HCT116 (cell line): ENCODE measurements at regions not wholly inside any gene's neighbourhood (a gene's known extent, or its start where the extent isn't known, plus 50 kb on each side); places are given as distances from the start of the nearest gene placed in this dataset.
A peak's percentile ranks its signal among the peaks of the same experiment; 100 is the strongest.

Experiments
- ATAC-seq: fragments of 200-7000 bp; cut with Tn5 transposase; 2 replicates; pipeline ENCODE4 v1.9.1; 2020; ENCODE audit warnings: mild to moderate bottlenecking, moderate library complexity
- BruUV-seq: library from RNA; stranded (reverse); fragments of 400-500 nt; replicated peaks from 2 replicates; lab custom pipeline; 2021; lab: Mats Ljungman, UMichigan
- CTCF ChIA-PET: fragments of 300-600 bp; sonication (Branson Sonifier 250); formaldehyde crosslinking; loops from one replicate; lab custom pipeline; 2021; ENCODE audit warnings: antibody characterized with exemption; lab: Charles Lee
- POLR2A ChIA-PET: fragments of 300-600, 350-600 bp; sonication (Branson Sonifier 250); formaldehyde crosslinking; loops from one replicate; lab custom pipeline; 2021; ENCODE audit warnings: antibody characterized with exemption; lab: Charles Lee
- RAD21 ChIA-PET, 2 experiments: fragments of 300-600 bp; sonication (Branson Sonifier 250); formaldehyde crosslinking; loops; one replicate each; lab custom pipeline; 2023; ENCODE audit warnings: low total read pairs in 2 of 2; ENCODE audit not compliant: uncharacterized antibody in 2 of 2, unreplicated experiment in 2 of 2, low non-redundant PET in 1 of 2; lab: Charles Lee
- DNase-seq: peaks from one replicate; pipeline ENCODE4 v3.0.0-alpha.2; 2010; ENCODE audit warnings: low read depth, low spot score
- H2AFZ ChIP-seq: fragments of 200-600 bp; shearing (Covaris generic), sonication (generic); 2 replicates; pipeline ENCODE4 v1.6.1; 2017; ENCODE audit warnings: low read depth, mixed run types, mixed read lengths, antibody characterized with exemption, low read length; ENCODE audit not compliant: poor library complexity, severe bottlenecking
- H3K27ac ChIP-seq: 2 replicates; pipeline ENCODE4 v1.5.1; 2012; ENCODE audit warnings: low read depth, low read length
- H3K27me3 ChIP-seq: fragments of 200-600 bp; sonication (generic); 2 replicates; pipeline ENCODE4 v1.6.1; 2016; ENCODE audit warnings: mixed run types, low read length, mixed read lengths; ENCODE audit not compliant: insufficient read depth
- H3K36me3 ChIP-seq, 2 experiments: fragments of 200-500 bp in 1 of 2; fragments of 200-600 bp in 1 of 2; sonication (Bioruptor generic) in 1 of 2; sonication (generic) in 1 of 2; 2 replicates each; pipeline versions ENCODE4 v1.5.1 to v1.6.1; 2014 to 2016; ENCODE audit warnings: low read length in 2 of 2, inconsistent platforms in 1 of 2, mixed read lengths in 1 of 2, mixed run types in 1 of 2; ENCODE audit not compliant: insufficient read depth in 2 of 2, control insufficient read depth in 1 of 2
- H3K4me1 ChIP-seq, 2 experiments: fragments of 200-600 bp in 1 of 2; sonication (generic) in 1 of 2; 2 replicates each; pipeline versions ENCODE4 v1.5.1 to v1.6.1; 2012 to 2017; ENCODE audit warnings: low read length in 2 of 2, inconsistent platforms in 1 of 2, mild to moderate bottlenecking in 1 of 2, mixed read lengths in 1 of 2, mixed run types in 1 of 2, moderate library complexity in 1 of 2; ENCODE audit not compliant: insufficient read depth in 2 of 2, control insufficient read depth in 1 of 2
- H3K4me2 ChIP-seq: fragments of 200-600 bp; sonication (generic); 2 replicates; pipeline ENCODE4 v1.6.1; 2017; ENCODE audit warnings: mixed run types, low read length, mixed read lengths
- H3K4me3 ChIP-seq, 2 experiments: fragments of 200-600 bp in 1 of 2; sonication (generic) in 1 of 2; replicated peaks in 1 of 2; 2 replicates each; pipeline ENCODE4 v1.5.1; 2011 to 2016; ENCODE audit warnings: low read length in 2 of 2, control low read depth in 1 of 2, low read depth in 1 of 2, mild to moderate bottlenecking in 1 of 2, mixed read lengths in 1 of 2, mixed run types in 1 of 2
- H3K79me2 ChIP-seq: fragments of 200-600 bp; sonication (generic); 2 replicates; pipeline ENCODE4 v1.6.1; 2017; ENCODE audit warnings: mild to moderate bottlenecking, mixed run types, low read length, moderate library complexity, mixed read lengths; ENCODE audit not compliant: insufficient read depth
- H3K9ac ChIP-seq: fragments of 200-600 bp; sonication (generic); 2 replicates; pipeline ENCODE4 v1.6.1; 2016; ENCODE audit warnings: low read length, mixed read lengths
- H3K9me2 ChIP-seq: fragments of 200-600 bp; sonication (generic), shearing (Covaris generic); 2 replicates; pipeline ENCODE4 v1.6.1; 2017; ENCODE audit warnings: mixed run types, mild to moderate bottlenecking, moderate library complexity; ENCODE audit not compliant: insufficient read depth
- H3K9me3 ChIP-seq, 2 experiments: fragments of 200-500 bp in 1 of 2; fragments of 200-600 bp in 1 of 2; sonication (Bioruptor generic) in 1 of 2; sonication (generic) in 1 of 2; 2 replicates each; pipeline ENCODE4 v1.6.1; 2014 to 2017; ENCODE audit warnings: low read length in 2 of 2, mixed read lengths in 2 of 2, inconsistent platforms in 1 of 2, low read depth in 1 of 2, mild to moderate bottlenecking in 1 of 2, mixed run types in 1 of 2, moderate library complexity in 1 of 2; ENCODE audit not compliant: control insufficient read depth in 1 of 2, insufficient read depth in 1 of 2
- H4K20me1 ChIP-seq: fragments of 200-600 bp; sonication (generic), shearing (Covaris generic); 2 replicates; pipeline ENCODE4 v1.6.1; 2017; ENCODE audit warnings: mixed run types, mild to moderate bottlenecking, moderate library complexity; ENCODE audit not compliant: insufficient read depth
- POLR2A ChIP-seq: IDR thresholded peaks from 2 replicates; pipeline ENCODE4 v1.7.0; 2011; ENCODE audit warnings: borderline replicate concordance; ENCODE audit not compliant: insufficient read depth, insufficient read length; ENCODE audit errors: extremely low read depth
- RAD21 ChIP-seq: IDR thresholded peaks from 2 replicates; pipeline ENCODE4 v1.6.1; 2012; ENCODE audit warnings: low read depth, mild to moderate bottlenecking
- TCF7L2 ChIP-seq: IDR thresholded peaks from 2 replicates; pipeline ENCODE4 v1.7.0; 2011; ENCODE audit warnings: borderline replicate concordance, inconsistent platforms; ENCODE audit not compliant: insufficient read depth, insufficient read length; ENCODE audit errors: extremely low read depth
- YY1 ChIP-seq: IDR thresholded peaks from 2 replicates; pipeline ENCODE4 v1.6.1; 2011; ENCODE audit warnings: low read length, low read depth, moderate library complexity, mild to moderate bottlenecking; ENCODE audit not compliant: insufficient replicate concordance; ENCODE audit errors: extremely low read depth
- ZNF274 ChIP-seq: fragments of 200-500 bp; sonication (Bioruptor generic); IDR thresholded peaks from 2 replicates; pipeline ENCODE4 v1.6.1; 2014; ENCODE audit warnings: mild to moderate bottlenecking, low read depth, low read length, inconsistent platforms
- intact Hi-C: fragments of 100-400 bp; cut with micrococcal nuclease; formaldehyde crosslinking; loops from 2 replicates; pipeline ENCODE4 v1.10.0; 2022
- TF ChIP-seq, protein P1 (sequence below): IDR thresholded peaks from 2 replicates; pipeline ENCODE4 v1.6.1; 2012
- TF ChIP-seq, protein P2 (sequence below), 3 experiments: fragments of 200-600 bp in 1 of 3; sonication (generic) in 1 of 3; IDR thresholded peaks in 2 of 3; conservative IDR thresholded peaks in 1 of 3; 2 replicates each; pipeline ENCODE4 v1.5.1; 2012 to 2017; ENCODE audit warnings: low read depth in 2 of 3, low read length in 2 of 3, antibody characterized with exemption in 1 of 3, borderline replicate concordance in 1 of 3, control low read depth in 1 of 3, mild to moderate bottlenecking in 1 of 3, mixed read lengths in 1 of 3, mixed run types in 1 of 3, moderate library complexity in 1 of 3; ENCODE audit not compliant: insufficient read depth in 1 of 3

DNA sequence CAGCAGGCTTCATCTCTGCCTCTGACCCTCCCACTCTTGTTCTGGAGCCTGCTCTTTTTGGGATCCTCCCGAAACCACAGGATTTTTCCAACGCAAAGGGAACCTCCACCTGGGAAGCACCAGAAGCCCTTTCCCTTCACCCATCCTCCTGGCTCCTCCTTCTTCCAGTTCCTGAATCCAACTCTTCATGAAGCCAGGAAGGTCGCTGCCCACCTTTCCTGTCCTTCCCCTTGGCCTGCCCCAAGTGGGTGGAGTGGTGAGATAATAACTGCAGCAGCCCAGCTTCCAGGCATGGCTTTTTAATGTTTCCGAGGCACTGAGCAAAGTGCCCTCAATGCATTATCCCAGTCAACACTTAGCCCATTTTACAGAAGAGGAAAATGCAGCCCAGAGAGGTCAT is 70.8 kb upstream of the EEPD1 start:
- DNase-seq (no peak), ATAC-seq (no peak)
- Histone ChIP-seq H3K9me2 (no peaks in the 10 kb centered on the region), H3K36me3 (no peaks in the 10 kb centered on the region), H2AFZ (no peak overlapping the region), H3K79me2 (no peaks in the 10 kb centered on the region), H3K4me1 (peaks cover 0 to 10% of the 10 kb centered on the region in 2 experiments; a peak in 2 of 4 replicates), H3K4me3 (no peak overlapping the region), H3K27me3 (no peaks in the 10 kb centered on the region), H3K27ac (no peak overlapping the region), H3K9ac (no peak overlapping the region), H4K20me1 (no peaks in the 10 kb centered on the region), H3K4me2 (no peak overlapping the region), H3K9me3 (no peaks in the 10 kb centered on the region)
- BruUV-seq, result no TSS peak
- intact Hi-C loops, result loop anchor here (5.0 kb wide), 1 partner anchor 95 kb away; no protein-coding TSS in a partner anchor
- no peak for TF ChIP-seq YY1
- TF ChIP-seq, protein P1, sequence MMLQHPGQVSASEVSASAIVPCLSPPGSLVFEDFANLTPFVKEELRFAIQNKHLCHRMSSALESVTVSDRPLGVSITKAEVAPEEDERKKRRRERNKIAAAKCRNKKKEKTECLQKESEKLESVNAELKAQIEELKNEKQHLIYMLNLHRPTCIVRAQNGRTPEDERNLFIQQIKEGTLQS, result no peak
- TF ChIP-seq TCF7L2, result no peak
- no peak for TF ChIP-seq RAD21
- no peak for TF ChIP-seq ZNF274
- RAD21 ChIA-PET, result no interaction called here
- POLR2A ChIA-PET, result no interaction called here
- CTCF ChIA-PET, result no interaction called here

- BruUV-seq, result no TSS peak
- TF ChIP-seq, protein P2, sequence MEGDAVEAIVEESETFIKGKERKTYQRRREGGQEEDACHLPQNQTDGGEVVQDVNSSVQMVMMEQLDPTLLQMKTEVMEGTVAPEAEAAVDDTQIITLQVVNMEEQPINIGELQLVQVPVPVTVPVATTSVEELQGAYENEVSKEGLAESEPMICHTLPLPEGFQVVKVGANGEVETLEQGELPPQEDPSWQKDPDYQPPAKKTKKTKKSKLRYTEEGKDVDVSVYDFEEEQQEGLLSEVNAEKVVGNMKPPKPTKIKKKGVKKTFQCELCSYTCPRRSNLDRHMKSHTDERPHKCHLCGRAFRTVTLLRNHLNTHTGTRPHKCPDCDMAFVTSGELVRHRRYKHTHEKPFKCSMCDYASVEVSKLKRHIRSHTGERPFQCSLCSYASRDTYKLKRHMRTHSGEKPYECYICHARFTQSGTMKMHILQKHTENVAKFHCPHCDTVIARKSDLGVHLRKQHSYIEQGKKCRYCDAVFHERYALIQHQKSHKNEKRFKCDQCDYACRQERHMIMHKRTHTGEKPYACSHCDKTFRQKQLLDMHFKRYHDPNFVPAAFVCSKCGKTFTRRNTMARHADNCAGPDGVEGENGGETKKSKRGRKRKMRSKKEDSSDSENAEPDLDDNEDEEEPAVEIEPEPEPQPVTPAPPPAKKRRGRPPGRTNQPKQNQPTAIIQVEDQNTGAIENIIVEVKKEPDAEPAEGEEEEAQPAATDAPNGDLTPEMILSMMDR (IDR thresholded peaks at IDR 0.05 in 2 of 3, conservative IDR thresholded peaks at IDR 0.05 in 1 of 3; ENCODE audit: borderline replicate concordance in 1 of 3, insufficient read depth in 1 of 3, low read depth in 2 of 3, low read length in 2 of 3), result peak in 2 of 3 experiments; percentile 44 to 45; a peak in 4 of 6 replicates
- TF ChIP-seq POLR2A, result no peak
- peak; percentile 45; the same call in 1 of the 2 replicates for ATAC-seq
- ChIA-PET RAD21 (no interaction called here), POLR2A (no interaction called here), CTCF (interaction anchor here (0.7 to 1.2 kb wide), 2 partner anchors 46 to 62 kb away, joined by 4 read pairs; no protein-coding TSS in a partner anchor)
- Histone ChIP-seq H3K4me3 (no peak overlapping the region), H3K4me1 (peaks cover 0 to 10% of the 10 kb centered on the region in 2 experiments; a peak in 2 of 4 replicates), H3K9ac (no peak overlapping the region), H3K9me2 (no peaks in the 10 kb centered on the region), H2AFZ (no peak overlapping the region), H3K9me3 (no peaks in the 10 kb centered on the region), H3K4me2 (no peak overlapping the region), H3K36me3 (no peaks in the 10 kb centered on the region), H3K27me3 (no peaks in the 10 kb centered on the region), H4K20me1 (no peaks in the 10 kb centered on the region), H3K79me2 (no peaks in the 10 kb centered on the region), H3K27ac (no peak overlapping the region)
- no peak for DNase-seq
- intact Hi-C loops, result loop anchor here (5.0 kb wide), 1 partner anchor 96 kb away; no protein-coding TSS in a partner anchor
These were observed 70.1 kb upstream of the EEPD1 start for GRCh38 chr7:36082910-36083309.
